Dendritic cell treated with granulocyte-macrophage colony-stimulating factor and Interleukin-4, amounts not matched to agents 40 ng/mL and 50 ng/mL, for 4 days (primary cell): ENCODE measurements at regions not wholly inside any gene's neighbourhood (a gene's known extent, or its start where the extent isn't known, plus 50 kb on each side); places are given as distances from the start of the nearest gene placed in this dataset.

Experiments
- H3K27ac Mint-ChIP-seq: one replicate; pipeline ENCODE4 v1.8.0; 2022; ENCODE audit warnings: mild to moderate bottlenecking, mixed read lengths
- H3K27me3 Mint-ChIP-seq: one replicate; pipeline ENCODE4 v1.8.0; 2022; ENCODE audit warnings: mild to moderate bottlenecking, mixed read lengths
- H3K36me3 Mint-ChIP-seq: one replicate; pipeline ENCODE4 v1.8.0; 2022; ENCODE audit warnings: low read depth, mixed read lengths
- H3K4me1 Mint-ChIP-seq: one replicate; pipeline ENCODE4 v1.8.0; 2022; ENCODE audit warnings: low read depth, mixed read lengths
- H3K4me3 Mint-ChIP-seq: one replicate; pipeline ENCODE4 v1.8.0; 2022; ENCODE audit warnings: mild to moderate bottlenecking, moderate library complexity, mixed read lengths
- H3K9me3 Mint-ChIP-seq: one replicate; pipeline ENCODE4 v1.8.0; 2022; ENCODE audit warnings: mixed read lengths
- intact Hi-C: fragments of 100-400 bp; cut with micrococcal nuclease; formaldehyde crosslinking; loops from one replicate; pipeline ENCODE4 v1.15.0; 2022

GRCh38 chr5:56340196-56340980 lies 107.3 kb upstream of the ANKRD55 start:
- H3K4me1 Mint-ChIP-seq, result peaks cover 20% of the 10 kb centered on the region
- H3K36me3 Mint-ChIP-seq, result no peaks in the 10 kb centered on the region
- peaks cover 2% of the 10 kb centered on the region for H3K27me3 Mint-ChIP-seq
- H3K27ac Mint-ChIP-seq, result no peak overlapping the region
- H3K4me3 Mint-ChIP-seq, result no peak overlapping the region
- H3K9me3 Mint-ChIP-seq, result peaks cover 27% of the 10 kb centered on the region
- intact Hi-C loops, result no loop called here

- peaks cover 20% of the 10 kb centered on the region for H3K4me1 Mint-ChIP-seq
- intact Hi-C loops, result no loop called here
Measured at GRCh38 chr5:56339732-56340131, 106.6 kb upstream of the ANKRD55 start.

GRCh38 chr5:56337715-56338319 lies 104.7 kb upstream of the ANKRD55 start:
- Mint-ChIP-seq H3K4me1 (peaks cover 20% of the 10 kb centered on the region), H3K27ac (peak overlapping the region; percentile 36)

More at GRCh38 chr5:56339732-56340131, 106.6 kb upstream of the ANKRD55 start:
- peaks cover 33% of the 10 kb centered on the region for H3K9me3 Mint-ChIP-seq
- H3K27ac Mint-ChIP-seq, result no peak overlapping the region
- H3K4me3 Mint-ChIP-seq, result no peak overlapping the region
- peaks cover 2% of the 10 kb centered on the region for H3K27me3 Mint-ChIP-seq
- H3K36me3 Mint-ChIP-seq, result no peaks in the 10 kb centered on the region

GRCh38 chr5:56335212-56335611 lies 102.1 kb upstream of the ANKRD55 start:
- peaks cover 20% of the 10 kb centered on the region for H3K4me1 Mint-ChIP-seq
- no peak overlapping the region for H3K27ac Mint-ChIP-seq
- H3K27me3 Mint-ChIP-seq, result no peaks in the 10 kb centered on the region
- H3K4me3 Mint-ChIP-seq, result no peak overlapping the region
- intact Hi-C loops, result no loop called here
- H3K9me3 Mint-ChIP-seq, result peaks cover 41% of the 10 kb centered on the region
- H3K36me3 Mint-ChIP-seq, result no peaks in the 10 kb centered on the region

More at GRCh38 chr5:56337715-56338319, 104.7 kb upstream of the ANKRD55 start:
- no peak overlapping the region for H3K4me3 Mint-ChIP-seq
- no peaks in the 10 kb centered on the region for H3K27me3 Mint-ChIP-seq
- intact Hi-C loops, result no loop called here
- H3K9me3 Mint-ChIP-seq, result peaks cover 41% of the 10 kb centered on the region
- no peaks in the 10 kb centered on the region for H3K36me3 Mint-ChIP-seq

- intact Hi-C loops, result no loop called here
- H3K27ac Mint-ChIP-seq, result no peak overlapping the region
- H3K27me3 Mint-ChIP-seq, result peaks cover 4% of the 10 kb centered on the region
- peaks cover 41% of the 10 kb centered on the region for H3K4me1 Mint-ChIP-seq
- no peaks in the 10 kb centered on the region for H3K36me3 Mint-ChIP-seq
- H3K9me3 Mint-ChIP-seq, result peaks cover 18% of the 10 kb centered on the region
- H3K4me3 Mint-ChIP-seq, result no peak overlapping the region
Measured at GRCh38 chr5:56330806-56331205, 97.7 kb upstream of the ANKRD55 start.

- intact Hi-C loops, result no loop called here
- H3K4me3 Mint-ChIP-seq, result no peak overlapping the region
- peaks cover 4% of the 10 kb centered on the region for H3K27me3 Mint-ChIP-seq
- no peaks in the 10 kb centered on the region for H3K36me3 Mint-ChIP-seq
- H3K9me3 Mint-ChIP-seq, result peaks cover 11% of the 10 kb centered on the region
- H3K27ac Mint-ChIP-seq, result no peak overlapping the region
- peaks cover 41% of the 10 kb centered on the region for H3K4me1 Mint-ChIP-seq
Measured at GRCh38 chr5:56330167-56330566, 97.0 kb upstream of the ANKRD55 start.

- peaks cover 4% of the 10 kb centered on the region for H3K27me3 Mint-ChIP-seq
- H3K9me3 Mint-ChIP-seq, result peaks cover 8% of the 10 kb centered on the region
- H3K27ac Mint-ChIP-seq, result no peak overlapping the region
- H3K4me3 Mint-ChIP-seq, result no peak overlapping the region
- intact Hi-C loops, result no loop called here
- no peaks in the 10 kb centered on the region for H3K36me3 Mint-ChIP-seq
- H3K4me1 Mint-ChIP-seq, result peaks cover 41% of the 10 kb centered on the region
Measured at GRCh38 chr5:56329652-56330051, 96.5 kb upstream of the ANKRD55 start.

GRCh38 chr5:56328753-56329560 lies 95.8 kb upstream of the ANKRD55 start:
- H3K4me3 Mint-ChIP-seq, result no peak overlapping the region
- no peaks in the 10 kb centered on the region for H3K36me3 Mint-ChIP-seq
- no peak overlapping the region for H3K27ac Mint-ChIP-seq
- H3K27me3 Mint-ChIP-seq, result peaks cover 4% of the 10 kb centered on the region
- peaks cover 41% of the 10 kb centered on the region for H3K4me1 Mint-ChIP-seq
- peaks cover 3% of the 10 kb centered on the region for H3K9me3 Mint-ChIP-seq
- intact Hi-C loops, result no loop called here

- no peaks in the 10 kb centered on the region for H3K9me3 Mint-ChIP-seq
- H3K4me1 Mint-ChIP-seq, result peaks cover 41% of the 10 kb centered on the region
- intact Hi-C loops, result no loop called here
- no peak overlapping the region for H3K27ac Mint-ChIP-seq
- H3K36me3 Mint-ChIP-seq, result no peaks in the 10 kb centered on the region
- no peak overlapping the region for H3K4me3 Mint-ChIP-seq
- peaks cover 4% of the 10 kb centered on the region for H3K27me3 Mint-ChIP-seq
Measured at GRCh38 chr5:56327809-56328208, 94.7 kb upstream of the ANKRD55 start.

GRCh38 chr5:56326770-56327169 lies 93.6 kb upstream of the ANKRD55 start:
- Mint-ChIP-seq H3K9me3 (no peaks in the 10 kb centered on the region), H3K4me1 (peaks cover 41% of the 10 kb centered on the region), H3K4me3 (no peak overlapping the region), H3K36me3 (no peaks in the 10 kb centered on the region), H3K27ac (no peak overlapping the region), H3K27me3 (peaks cover 4% of the 10 kb centered on the region)
- intact Hi-C loops, result no loop called here

GRCh38 chr5:56326116-56326515 lies 93.0 kb upstream of the ANKRD55 start:
- no peaks in the 10 kb centered on the region for H3K9me3 Mint-ChIP-seq
- no peaks in the 10 kb centered on the region for H3K36me3 Mint-ChIP-seq
- no peak overlapping the region for H3K27ac Mint-ChIP-seq
- intact Hi-C loops, result no loop called here
- H3K4me1 Mint-ChIP-seq, result peaks cover 41% of the 10 kb centered on the region
- H3K27me3 Mint-ChIP-seq, result peaks cover 4% of the 10 kb centered on the region
- no peak overlapping the region for H3K4me3 Mint-ChIP-seq

GRCh38 chr5:56325039-56325438 lies 91.9 kb upstream of the ANKRD55 start:
- H3K27me3 Mint-ChIP-seq, result peaks cover 4% of the 10 kb centered on the region
- H3K27ac Mint-ChIP-seq, result no peak overlapping the region
- H3K36me3 Mint-ChIP-seq, result no peaks in the 10 kb centered on the region
- intact Hi-C loops, result no loop called here
- no peak overlapping the region for H3K4me3 Mint-ChIP-seq
- no peaks in the 10 kb centered on the region for H3K9me3 Mint-ChIP-seq
- H3K4me1 Mint-ChIP-seq, result peaks cover 37% of the 10 kb centered on the region

- Mint-ChIP-seq H3K36me3 (no peaks in the 10 kb centered on the region), H3K27ac (no peak overlapping the region), H3K4me3 (no peak overlapping the region), H3K9me3 (no peaks in the 10 kb centered on the region), H3K4me1 (peaks cover 38% of the 10 kb centered on the region), H3K27me3 (peaks cover 4% of the 10 kb centered on the region)
- intact Hi-C loops, result no loop called here
Measured at GRCh38 chr5:56323505-56323904, 90.4 kb upstream of the ANKRD55 start.

- Mint-ChIP-seq H3K9me3 (no peaks in the 10 kb centered on the region), H3K4me3 (no peak overlapping the region), H3K36me3 (no peaks in the 10 kb centered on the region), H3K27ac (no peak overlapping the region), H3K27me3 (peaks cover 4% of the 10 kb centered on the region), H3K4me1 (peaks cover 28% of the 10 kb centered on the region)
- intact Hi-C loops, result no loop called here
Measured at GRCh38 chr5:56322592-56322991, 89.5 kb upstream of the ANKRD55 start.
